ENCODE measurements at regions not wholly inside any gene's neighbourhood (a gene's known extent, or its start where the extent isn't known, plus 50 kb on each side); places are given as distances from the start of the nearest gene placed in this dataset.

- CTCF ChIA-PET: interaction anchor here (1.4 kb wide), 1 partner anchor 25 kb away, joined by 7 read pairs; no protein-coding TSS in a partner anchor
- H3K4me3 ChIP-seq (ENCODE audit: low read depth, low read length): no peak overlapping the region
- no peak for TF ChIP-seq CTCF (IDR thresholded peaks at IDR 0.05; ENCODE audit: insufficient read depth, low read length, missing control alignments)
- POLR2A ChIA-PET: no interaction called here
- no peak for DNase-seq (ENCODE audit: low read depth, low spot score)
Measured at GRCh38 chr2:196478588-196478987, 160.9 kb upstream of the CCDC150 start.

- TF ChIP-seq CTCF (IDR thresholded peaks at IDR 0.05; ENCODE audit: insufficient read depth, low read length, missing control alignments): no peak
- DNase-seq (ENCODE audit: low read depth, low spot score): peak; percentile 77
- ChIA-PET POLR2A (interaction anchor here (0.6 kb wide), 1 partner anchor 246 kb away, joined by 3 read pairs; no protein-coding TSS in a partner anchor), CTCF (interaction anchor here (0.7 to 1.2 kb wide), 4 partner anchors 13 to 181 kb away, joined by 3 read pairs; no protein-coding TSS in a partner anchor)
- no peak overlapping the region for H3K4me3 ChIP-seq (ENCODE audit: low read depth, low read length)
Measured at GRCh38 chr2:196479350-196479749, 160.2 kb upstream of the CCDC150 start.

- CTCF ChIA-PET: interaction anchor here (0.6 to 1.6 kb wide), 7 partner anchors 8 to 144 kb away, joined by 3 to 5 read pairs (median 3); no protein-coding TSS in a partner anchor
- POLR2A ChIA-PET: interaction anchor here (0.8 kb wide), 1 partner anchor 319 kb away, joined by 3 read pairs; the partner anchor contains the start of gene GTF3C3
- no peak overlapping the region for H3K4me3 ChIP-seq (ENCODE audit: low read depth, low read length)
- no peak for TF ChIP-seq CTCF (IDR thresholded peaks at IDR 0.05; ENCODE audit: insufficient read depth, low read length, missing control alignments)
- DNase-seq (ENCODE audit: low read depth, low spot score): no peak
Measured at GRCh38 chr2:196480653-196481323, 158.7 kb upstream of the CCDC150 start.

- no peak for TF ChIP-seq CTCF (IDR thresholded peaks at IDR 0.05; ENCODE audit: insufficient read depth, low read length, missing control alignments)
- POLR2A ChIA-PET: interaction anchor here (0.8 kb wide), 1 partner anchor 318 kb away, joined by 3 read pairs; the partner anchor contains the start of gene GTF3C3
- H3K4me3 ChIP-seq (ENCODE audit: low read depth, low read length): no peak overlapping the region
- CTCF ChIA-PET: interaction anchor here (0.7 to 1.6 kb wide), 4 partner anchors 8 to 28 kb away, joined by 3 to 5 read pairs (median 3); no protein-coding TSS in a partner anchor
- peak; percentile 83 for DNase-seq (ENCODE audit: low read depth, low spot score)
Measured at GRCh38 chr2:196481324-196481697, 158.2 kb upstream of the CCDC150 start.

GRCh38 chr2:196482119-196483065 is 157.1 kb upstream of the CCDC150 start:
- ChIA-PET CTCF (no interaction called here), POLR2A (interaction anchor here (1.3 kb wide), 1 partner anchor 110 kb away, joined by 3 read pairs; no protein-coding TSS in a partner anchor)
- DNase-seq (ENCODE audit: low read depth, low spot score): no peak
- no peak for TF ChIP-seq CTCF (IDR thresholded peaks at IDR 0.05; ENCODE audit: insufficient read depth, low read length, missing control alignments)
- H3K4me3 ChIP-seq (ENCODE audit: low read depth, low read length): no peak overlapping the region

Data from AG04449 (cell line).